CD14-positive monocyte (primary cell): ENCODE measurements at regions not wholly inside any gene's neighbourhood (a gene's known extent, or its start where the extent isn't known, plus 50 kb on each side); places are given as distances from the start of the nearest gene placed in this dataset.

ENCODE experiments used
- DNase-seq, 3 donors: peaks; one replicate each; pipeline ENCODE4 v3.0.0-alpha.2; 2011 to 2022
- H2AFZ ChIP-seq: 2 replicates; pipeline ENCODE4 v1.6.0; 2012; ENCODE audit warnings: mild to moderate bottlenecking, low read depth, low read length, inconsistent platforms; ENCODE audit not compliant: insufficient read depth, poor library complexity, severe bottlenecking
- H3K27ac ChIP-seq, 2 donors: 1 replicate in 1 of 2; 2 replicates in 1 of 2; pipeline ENCODE4 v1.5.1; 2012 to 2013; ENCODE audit warnings: low read length in 2 of 2, control low read depth in 1 of 2, inconsistent platforms in 1 of 2, low read depth in 1 of 2, mild to moderate bottlenecking in 1 of 2
- H3K27me3 ChIP-seq, 2 donors: one replicate each; pipeline versions ENCODE4 v1.6.0 to v1.6.1; 2011 to 2013; ENCODE audit warnings: low read length in 2 of 2; ENCODE audit not compliant: control insufficient read depth in 2 of 2, insufficient read depth in 2 of 2
- H3K36me3 ChIP-seq, 2 donors: replicated peaks in 1 of 2; 1 replicate in 1 of 2; 2 replicates in 1 of 2; pipeline versions ENCODE4 v1.5.1 to v1.6.1; 2012 to 2013; ENCODE audit warnings: low read length in 2 of 2, control low read depth in 1 of 2, inconsistent platforms in 1 of 2, mild to moderate bottlenecking in 1 of 2; ENCODE audit not compliant: insufficient read depth in 2 of 2, control insufficient read depth in 1 of 2
- H3K4me1 ChIP-seq, 2 donors: 1 replicate in 1 of 2; 2 replicates in 1 of 2; pipeline versions ENCODE4 v1.5.1 to v1.6.1; 2012 to 2013; ENCODE audit warnings: low read length in 2 of 2, control low read depth in 1 of 2, inconsistent platforms in 1 of 2, mild to moderate bottlenecking in 1 of 2, moderate library complexity in 1 of 2; ENCODE audit not compliant: insufficient read depth in 2 of 2, control insufficient read depth in 1 of 2
- H3K4me2 ChIP-seq: replicated peaks from 2 replicates; pipeline ENCODE3; 2012; ENCODE audit warnings: low read length, moderate library complexity, mild to moderate bottlenecking; ENCODE audit not compliant: poor library complexity, severe bottlenecking; ENCODE audit errors: extremely low read depth
- H3K4me3 ChIP-seq, 3 experiments: fragments of 200-600 bp in 1 of 3; sonication (generic) in 1 of 3; replicated peaks in 1 of 3; 1 replicate in 2 of 3; 2 replicates in 1 of 3; pipeline ENCODE4 v1.5.1; 2011 to 2013; ENCODE audit warnings: low read length in 3 of 3, mild to moderate bottlenecking in 3 of 3, control low read depth in 2 of 3, low read depth in 2 of 3, inconsistent platforms in 1 of 3, moderate library complexity in 1 of 3
- H3K79me2 ChIP-seq: 2 replicates; pipeline ENCODE4 v1.6.0; 2012; ENCODE audit warnings: mild to moderate bottlenecking, control low read depth, inconsistent platforms, low read length, moderate library complexity; ENCODE audit not compliant: insufficient read depth
- H3K9ac ChIP-seq: 2 replicates; pipeline ENCODE4 v1.6.0; 2017; ENCODE audit warnings: low read length, mild to moderate bottlenecking; ENCODE audit not compliant: insufficient read depth, poor library complexity, severe bottlenecking
- H3K9me3 ChIP-seq, 2 donors: replicated peaks in 1 of 2; 1 replicate in 1 of 2; 2 replicates in 1 of 2; pipeline versions ENCODE4 v1.5.1 to v1.6.1; 2012 to 2013; ENCODE audit warnings: low read length in 2 of 2, control low read depth in 1 of 2; ENCODE audit not compliant: control insufficient read depth in 1 of 2, insufficient read depth in 1 of 2
- H4K20me1 ChIP-seq: 2 replicates; pipeline ENCODE4 v1.6.0; 2012; ENCODE audit warnings: mild to moderate bottlenecking, low read length, control low read depth, moderate library complexity; ENCODE audit not compliant: insufficient read depth
- H3K27ac Mint-ChIP-seq, 7 donors: one replicate each; pipeline ENCODE4 v1.8.0; 2020; ENCODE audit warnings: mild to moderate bottlenecking in 7 of 7, mixed read lengths in 7 of 7, moderate library complexity in 6 of 7, inconsistent platforms in 2 of 7
- H3K27me3 Mint-ChIP-seq, 3 donors: one replicate each; pipeline ENCODE4 v1.8.0; 2021 to 2022; ENCODE audit warnings: low read depth in 3 of 3, mild to moderate bottlenecking in 3 of 3, mixed read lengths in 3 of 3, moderate library complexity in 3 of 3, inconsistent platforms in 1 of 3
- H3K36me3 Mint-ChIP-seq, 2 donors: one replicate each; pipeline ENCODE4 v1.8.0; 2020; ENCODE audit warnings: mixed read lengths in 2 of 2, inconsistent platforms in 1 of 2, mild to moderate bottlenecking in 1 of 2
- H3K4me1 Mint-ChIP-seq: one replicate; pipeline ENCODE4 v1.8.0; 2020; ENCODE audit warnings: mild to moderate bottlenecking, mixed read lengths
- H3K4me3 Mint-ChIP-seq, 2 donors: one replicate each; pipeline ENCODE4 v1.8.0; 2020; ENCODE audit warnings: mild to moderate bottlenecking in 2 of 2, mixed read lengths in 2 of 2, moderate library complexity in 1 of 2
- H3K9me3 Mint-ChIP-seq, 7 donors: one replicate each; pipeline ENCODE4 v1.8.0; 2020 to 2022; ENCODE audit warnings: mixed read lengths in 7 of 7, mild to moderate bottlenecking in 6 of 7, moderate library complexity in 6 of 7, inconsistent platforms in 2 of 7
- WGBS: methylation state at CpG from one replicate; pipeline ENCODE4 v1.1.5; 2013; ENCODE audit warnings: missing lambda C conversion rate; ENCODE audit not compliant: insufficient coverage; 5-methylcytosine and 5-hydroxymethylcytosine counted together
- intact Hi-C, 2 donors: fragments of 100-400 bp; cut with micrococcal nuclease; formaldehyde crosslinking; loops; one replicate each; pipeline versions ENCODE4 v1.15.0 to v1.15.1; 2023
- TF ChIP-seq, protein P1 (sequence below): fragments of 200-600 bp; IDR thresholded peaks from one replicate; pipeline ENCODE4 v1.8.0; 2022; ENCODE audit warnings: antibody characterized with exemption, mild to moderate bottlenecking

DNA sequence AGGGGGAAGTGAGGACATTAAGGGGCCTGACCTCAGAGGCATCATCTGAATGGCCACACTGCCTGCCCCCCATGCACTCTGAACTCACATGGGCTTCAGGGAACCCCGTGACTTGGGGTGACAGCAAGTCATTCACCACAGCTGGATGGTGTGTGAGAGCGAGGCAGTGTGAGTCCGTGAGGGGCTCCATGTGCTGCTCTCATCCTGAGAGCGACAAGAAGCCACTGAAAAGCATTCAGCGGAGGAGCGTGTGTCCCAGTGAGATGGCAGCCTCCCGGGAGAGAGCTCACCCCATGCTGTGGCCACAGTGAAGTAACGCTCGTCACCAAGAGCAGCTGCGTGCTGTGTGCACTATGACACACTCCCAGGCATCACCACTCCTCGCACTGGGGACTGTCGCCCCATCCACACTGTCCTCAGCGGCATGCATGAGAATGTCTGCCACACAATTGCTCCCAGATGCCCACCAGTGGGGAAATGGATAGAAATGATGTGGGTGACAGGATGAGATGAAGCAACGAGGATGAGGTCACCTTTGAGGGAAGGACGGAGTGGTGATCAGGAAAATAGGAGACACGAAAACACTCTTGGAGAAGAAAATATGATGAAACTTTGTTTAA, 213.0 kb upstream of the RAB6C start:
- H3K9me3 ChIP-seq, result no peaks in the 10 kb centered on the region
- Mint-ChIP-seq H3K36me3 (no peaks in the 10 kb centered on the region), H3K9me3 (peaks cover 0 to 2% (median 0%) of the 10 kb centered on the region in 7 donors), H3K27me3 (peaks cover 4 to 16% (median 8%) of the 10 kb centered on the region in 3 donors), H3K4me3 (no peak overlapping the region), H3K4me1 (peaks cover 4% of the 10 kb centered on the region), H3K27ac (peak overlapping the region in 1 of 7 donors; percentile 49)
- H3K4me1 ChIP-seq, result no peaks in the 10 kb centered on the region
- TF ChIP-seq, protein P1, sequence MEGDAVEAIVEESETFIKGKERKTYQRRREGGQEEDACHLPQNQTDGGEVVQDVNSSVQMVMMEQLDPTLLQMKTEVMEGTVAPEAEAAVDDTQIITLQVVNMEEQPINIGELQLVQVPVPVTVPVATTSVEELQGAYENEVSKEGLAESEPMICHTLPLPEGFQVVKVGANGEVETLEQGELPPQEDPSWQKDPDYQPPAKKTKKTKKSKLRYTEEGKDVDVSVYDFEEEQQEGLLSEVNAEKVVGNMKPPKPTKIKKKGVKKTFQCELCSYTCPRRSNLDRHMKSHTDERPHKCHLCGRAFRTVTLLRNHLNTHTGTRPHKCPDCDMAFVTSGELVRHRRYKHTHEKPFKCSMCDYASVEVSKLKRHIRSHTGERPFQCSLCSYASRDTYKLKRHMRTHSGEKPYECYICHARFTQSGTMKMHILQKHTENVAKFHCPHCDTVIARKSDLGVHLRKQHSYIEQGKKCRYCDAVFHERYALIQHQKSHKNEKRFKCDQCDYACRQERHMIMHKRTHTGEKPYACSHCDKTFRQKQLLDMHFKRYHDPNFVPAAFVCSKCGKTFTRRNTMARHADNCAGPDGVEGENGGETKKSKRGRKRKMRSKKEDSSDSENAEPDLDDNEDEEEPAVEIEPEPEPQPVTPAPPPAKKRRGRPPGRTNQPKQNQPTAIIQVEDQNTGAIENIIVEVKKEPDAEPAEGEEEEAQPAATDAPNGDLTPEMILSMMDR, result no peak
- H3K4me3 ChIP-seq, result no peak overlapping the region
- no peaks in the 10 kb centered on the region for H3K79me2 ChIP-seq
- no peaks in the 10 kb centered on the region for H3K36me3 ChIP-seq
- 88% methylated on average over 10 of the region's 16 CpGs for WGBS
- no peaks in the 10 kb centered on the region for H3K27me3 ChIP-seq
- no peak for DNase-seq
- no peak overlapping the region for H3K9ac ChIP-seq
- H3K4me2 ChIP-seq, result no peak overlapping the region
- no peak overlapping the region for H3K27ac ChIP-seq
- intact Hi-C loops, result no loop called here
- H4K20me1 ChIP-seq, result no peaks in the 10 kb centered on the region
- H2AFZ ChIP-seq, result no peak overlapping the region

DNA sequence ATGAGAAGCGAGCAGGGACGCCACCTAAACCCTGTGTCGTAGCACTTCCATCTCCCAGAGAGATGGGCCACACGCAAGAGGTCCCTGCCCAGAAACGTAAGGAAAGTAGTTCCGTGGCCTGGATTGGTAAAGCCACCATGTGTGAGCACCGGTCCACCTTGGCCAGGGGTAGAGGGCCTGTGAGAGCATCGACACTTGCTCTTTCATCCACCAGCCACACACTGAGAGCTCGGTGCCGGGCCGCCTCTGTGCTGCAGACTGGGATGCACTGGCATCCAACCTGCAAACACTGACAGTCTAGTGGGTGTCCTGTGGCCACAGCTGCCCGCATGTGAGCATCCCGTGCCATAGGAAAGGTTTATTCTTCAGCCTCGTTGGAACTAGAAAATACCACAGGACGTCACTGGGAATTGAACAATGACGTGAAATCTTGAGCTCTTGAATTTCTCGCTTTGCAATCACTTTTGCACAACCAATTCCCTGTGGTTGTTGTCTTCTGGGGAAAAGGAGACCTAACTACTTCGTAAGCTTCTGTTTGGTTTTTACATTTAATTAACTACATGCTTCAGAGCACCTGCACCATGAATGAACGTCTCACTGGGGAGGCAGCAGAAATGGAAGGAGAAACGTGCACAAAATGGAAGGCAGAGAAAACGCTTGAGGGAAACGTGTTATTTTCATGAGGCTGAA, 212.0 kb upstream of the RAB6C start:
- H3K27me3 Mint-ChIP-seq, result peaks cover 4 to 16% (median 10%) of the 10 kb centered on the region in 3 donors
- Histone ChIP-seq H2AFZ (no peak overlapping the region), H3K79me2 (no peaks in the 10 kb centered on the region), H3K9ac (no peak overlapping the region), H3K27me3 (no peaks in the 10 kb centered on the region), H3K4me2 (no peak overlapping the region), H3K4me1 (no peaks in the 10 kb centered on the region), H4K20me1 (no peaks in the 10 kb centered on the region), H3K36me3 (no peaks in the 10 kb centered on the region), H3K4me3 (no peak overlapping the region), H3K27ac (no peak overlapping the region), H3K9me3 (no peaks in the 10 kb centered on the region)
- no peak overlapping the region for H3K27ac Mint-ChIP-seq
- no peak overlapping the region for H3K4me3 Mint-ChIP-seq
- TF ChIP-seq, protein P1, result no peak
- no peaks in the 10 kb centered on the region for H3K36me3 Mint-ChIP-seq
- DNase-seq, result no peak
- 96% methylated on average over 17 of the region's 22 CpGs for WGBS
- intact Hi-C loops, result no loop called here
- H3K4me1 Mint-ChIP-seq, result peaks cover 4% of the 10 kb centered on the region
- H3K9me3 Mint-ChIP-seq, result peaks cover 0 to 6% (median 0%) of the 10 kb centered on the region in 7 donors
